ELF-1 (cell line): ENCODE measurements at regions not wholly inside any gene's neighbourhood (a gene's known extent, or its start where the extent isn't known, plus 50 kb on each side); places are given as distances from the start of the nearest gene placed in this dataset.

Experiments used
- DNase-seq: peaks from one replicate; pipeline ENCODE4 v3.0.0-alpha.2; 2016; ENCODE audit warnings: low read depth, low spot score

- DNase-seq: no peak
Measured at GRCh38 chr1:25082216-25082899, 149.9 kb downstream of the SYF2 start.

DNA sequence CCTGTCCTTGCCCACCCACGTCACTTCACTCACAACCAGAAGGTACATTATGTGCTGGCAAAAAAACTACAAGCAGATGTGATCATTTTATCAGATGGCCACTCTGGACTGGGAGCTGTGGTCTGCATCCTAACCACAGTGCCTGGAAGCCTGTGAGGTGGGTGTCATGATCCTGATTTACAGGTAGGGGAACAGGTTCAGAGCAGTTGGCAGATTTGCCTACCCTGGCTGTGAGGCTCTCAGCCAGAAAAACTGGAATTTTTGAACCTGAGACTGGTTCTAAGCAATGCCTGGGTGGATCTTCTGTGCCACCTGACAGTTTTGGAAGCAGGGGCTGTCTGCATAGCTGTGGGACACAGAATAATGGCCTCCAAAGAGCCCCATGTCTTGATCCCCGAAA, 150.8 kb downstream of the SYF2 start:
- DNase-seq: no peak

DNA sequence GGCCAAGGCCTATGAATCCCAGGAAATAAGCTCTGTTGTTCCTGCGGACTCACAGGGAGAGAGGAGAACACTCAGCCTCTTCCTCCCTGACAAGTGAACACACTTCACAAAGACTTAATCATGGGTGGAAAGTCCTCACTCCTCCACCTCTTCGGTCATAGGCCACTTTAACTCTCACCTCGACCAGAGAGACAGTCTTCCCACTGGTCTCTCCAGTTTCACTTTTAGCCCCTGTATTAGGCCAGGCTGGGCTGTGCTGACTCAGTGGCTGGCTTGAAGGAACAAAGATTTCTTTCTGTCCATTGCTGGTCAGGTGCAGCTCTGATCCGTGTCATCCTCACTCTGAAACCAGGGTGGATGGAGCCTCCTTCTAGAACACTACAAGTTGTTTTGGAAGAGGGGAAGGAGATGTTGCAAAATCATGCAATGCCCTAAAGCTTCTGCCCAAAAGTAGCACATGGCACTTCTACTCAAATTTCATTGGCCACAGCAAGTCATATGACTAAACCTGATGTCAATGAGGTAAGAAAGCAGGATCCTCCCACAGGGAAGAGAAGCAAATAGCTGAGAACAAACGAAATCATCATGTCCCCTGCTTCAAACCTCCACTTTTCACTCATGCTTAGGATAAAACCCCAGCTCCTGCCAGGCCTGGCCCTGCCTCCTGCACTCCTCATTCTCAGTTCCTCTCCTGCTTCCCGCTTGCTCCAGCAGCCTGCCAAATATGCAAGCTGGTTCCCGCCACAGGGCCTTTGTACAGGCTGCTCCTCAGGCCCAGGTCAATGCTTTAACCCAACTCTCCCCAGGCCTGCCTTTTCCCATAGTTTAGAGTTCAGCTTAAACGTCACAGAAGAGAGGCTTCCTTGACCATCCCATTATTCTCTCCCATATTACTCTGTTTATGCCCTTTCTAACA, 150.5 kb upstream of the RUNX3 start:
- no peak for DNase-seq

DNA sequence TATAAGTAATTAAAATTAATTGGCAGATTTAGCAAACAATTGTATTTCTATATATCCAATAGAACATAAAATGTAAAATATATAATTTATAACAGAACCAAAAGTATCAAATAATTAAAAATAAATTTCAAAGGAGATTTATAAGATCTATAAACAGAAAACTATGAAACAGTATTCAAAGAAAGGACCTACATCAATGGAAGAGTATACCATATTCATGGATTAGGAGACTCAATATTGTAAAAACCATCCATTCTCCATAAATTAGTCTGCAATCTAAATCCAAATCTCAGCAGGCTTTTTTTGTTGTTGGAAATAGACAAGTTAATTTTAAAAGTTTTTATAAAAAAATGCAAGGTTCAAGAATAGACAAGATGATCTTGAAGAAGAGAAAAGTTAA, 149.0 kb upstream of the RUNX3 start:
- no peak for DNase-seq

- DNase-seq: no peak
Measured at GRCh38 chr1:25074351-25075227, 144.5 kb upstream of the RUNX3 start.

- no peak for DNase-seq
Measured at GRCh38 chr1:25073640-25074270, 143.7 kb upstream of the RUNX3 start.

- DNase-seq: no peak
Measured at GRCh38 chr1:25072461-25072860, 142.4 kb upstream of the RUNX3 start.

DNA sequence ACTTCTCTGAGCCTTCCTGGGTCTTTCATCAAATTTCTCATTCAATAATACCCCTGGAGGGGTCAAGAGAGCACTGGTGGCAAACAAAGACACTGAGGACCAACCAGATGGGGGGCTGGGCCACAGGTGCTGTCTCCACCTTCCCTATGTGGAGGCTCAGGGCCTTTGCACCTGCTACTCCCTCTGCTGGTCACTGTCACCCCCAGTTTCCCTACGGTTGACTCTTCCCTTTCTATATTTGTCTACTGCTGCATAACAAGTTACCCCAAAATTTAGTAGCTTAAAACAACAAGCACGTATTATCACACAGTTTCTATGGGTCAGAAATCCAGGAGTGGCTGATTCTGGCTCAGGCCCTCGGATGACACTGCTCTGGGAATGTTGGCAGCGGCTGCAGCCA, 138.8 kb upstream of the RUNX3 start:
- DNase-seq: no peak

- DNase-seq: no peak
Measured at GRCh38 chr1:25068316-25068715, 138.2 kb upstream of the RUNX3 start.

DNA sequence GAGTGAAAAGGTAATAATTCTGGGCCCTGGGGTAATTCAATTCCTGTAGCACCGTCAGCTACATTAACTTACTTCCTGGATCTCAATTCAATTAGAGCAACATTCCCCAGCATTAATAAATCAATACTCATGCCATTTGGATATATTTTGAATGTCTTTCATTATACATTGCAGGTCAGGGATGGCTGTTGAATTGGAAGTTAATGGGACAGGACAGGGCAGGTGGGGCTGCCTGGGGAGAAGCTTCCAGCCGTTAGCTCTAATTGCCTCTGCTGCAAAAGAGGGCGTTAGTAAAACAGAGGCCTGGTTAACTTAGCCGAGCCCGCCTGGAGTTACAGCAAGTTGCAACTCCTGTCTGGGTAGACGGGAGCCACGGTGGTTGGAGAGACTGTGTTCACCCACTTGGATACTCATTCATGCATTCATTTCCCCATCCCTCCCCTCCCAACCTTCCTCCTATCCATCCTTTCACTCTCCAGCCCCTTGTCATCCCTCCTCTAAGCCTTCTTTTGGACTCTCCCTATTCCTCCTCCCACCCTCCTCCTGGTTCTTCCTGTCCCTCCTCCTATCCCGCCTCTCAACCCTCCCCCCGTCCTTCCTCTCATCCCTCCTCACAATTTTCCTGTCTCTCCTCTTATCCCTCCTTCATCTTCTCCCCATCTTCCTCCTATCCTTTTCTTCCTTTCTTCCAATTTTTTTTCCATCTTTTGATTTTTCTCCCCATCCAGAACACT, 137.6 kb upstream of the RUNX3 start:
- DNase-seq: no peak

GRCh38 chr1:25066731-25067517, 136.8 kb upstream of the RUNX3 start:
- peak; percentile 32 for DNase-seq

- peak; percentile 52 for DNase-seq
Measured at GRCh38 chr1:25066256-25066655, 136.2 kb upstream of the RUNX3 start.

GRCh38 chr1:25065795-25066238, 135.7 kb upstream of the RUNX3 start:
- peak; percentile 29 for DNase-seq

GRCh38 chr1:25065321-25065721, 135.2 kb upstream of the RUNX3 start:
- DNase-seq: no peak

DNA sequence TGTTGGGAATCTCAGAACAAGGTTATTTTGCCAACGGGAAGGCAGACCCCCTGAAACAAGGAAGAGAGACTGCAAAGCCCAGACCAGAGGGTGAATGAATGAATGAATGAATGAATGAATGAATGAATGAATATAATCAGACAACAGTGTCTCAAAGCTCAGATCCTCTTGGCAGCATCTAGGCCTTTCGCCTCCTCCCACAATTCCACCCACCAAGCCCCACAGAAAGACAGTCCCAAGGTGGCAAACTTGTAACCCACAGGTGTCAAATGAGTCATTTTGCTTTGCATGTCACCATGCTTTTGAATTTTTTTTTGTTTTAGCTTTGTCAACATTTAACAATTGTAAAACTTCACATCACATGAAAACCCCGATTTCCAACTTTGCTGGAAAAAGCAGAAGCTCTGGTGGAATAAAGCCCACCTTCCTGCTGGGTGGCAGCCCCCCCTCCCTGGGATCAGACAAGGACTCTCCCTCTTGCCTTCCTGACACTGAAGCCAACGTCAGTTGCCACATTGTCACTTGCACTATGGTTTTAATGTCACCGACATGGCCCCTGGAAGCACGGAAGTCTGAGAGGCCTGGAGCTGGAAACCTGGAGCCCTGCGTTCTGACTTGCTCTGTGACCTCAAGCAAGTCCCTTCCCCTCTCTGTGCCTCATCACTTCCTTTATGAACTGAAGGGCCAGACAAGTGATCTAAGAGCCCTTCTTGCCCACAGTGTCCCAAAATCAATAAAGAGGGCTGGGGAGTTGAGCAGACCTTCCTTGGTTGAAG, 134.6 kb upstream of the RUNX3 start:
- no peak for DNase-seq

DNA sequence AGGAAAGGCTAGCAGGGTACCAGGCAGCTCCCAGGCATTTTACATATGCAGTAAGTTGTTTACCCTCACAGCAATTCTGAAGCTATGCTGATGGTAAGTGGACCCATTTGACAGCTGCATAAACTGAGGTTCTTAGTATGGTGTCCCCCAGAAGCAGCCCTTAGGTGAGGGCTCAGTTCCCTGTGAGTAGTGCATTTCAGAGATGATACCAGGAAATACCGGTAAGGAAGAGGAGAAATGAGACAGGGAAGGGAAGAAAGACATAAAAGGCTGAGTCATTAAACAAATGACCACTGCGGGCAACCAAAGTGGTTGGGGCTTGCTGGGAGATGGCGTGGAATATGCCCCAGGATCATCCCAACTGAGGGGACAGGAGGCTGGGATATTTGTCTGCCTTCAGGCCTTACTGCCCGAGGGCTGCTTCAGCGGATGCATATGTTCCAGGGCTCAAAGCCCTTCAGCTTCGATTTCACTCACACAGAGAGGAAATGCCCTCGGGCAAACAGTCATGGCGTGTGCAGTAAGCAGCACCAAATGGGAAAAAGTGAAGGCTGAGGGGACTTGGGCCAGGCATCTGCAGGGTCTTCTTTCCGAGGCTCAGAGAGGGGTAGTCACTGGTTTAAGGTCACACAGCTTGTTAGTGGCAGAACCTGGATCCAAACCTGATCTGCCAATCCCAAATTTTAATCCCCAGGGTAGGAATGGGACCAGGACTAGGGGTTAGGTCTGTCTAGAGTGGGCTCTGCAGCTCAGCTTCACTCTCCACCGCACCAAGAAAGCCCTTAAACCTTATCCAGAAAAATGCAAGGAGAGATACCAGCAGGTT, 133.7 kb upstream of the RUNX3 start:
- peak; percentile 66 for DNase-seq

GRCh38 chr1:25062621-25063255, 132.7 kb upstream of the RUNX3 start:
- DNase-seq: no peak
